Spleen (tissue), 11 donors: ENCODE measurements at regions not wholly inside any gene's neighbourhood (a gene's known extent, or its start where the extent isn't known, plus 50 kb on each side); places are given as distances from the start of the nearest gene placed in this dataset.
A peak's percentile ranks its signal among the peaks of the same experiment; 100 is the strongest.

ENCODE experiments used
- DNase-seq: peaks from one replicate; pipeline ENCODE4 v3.0.0-alpha.2; 2020
- H3K27ac ChIP-seq, 8 donors: fragments of 200-600 bp; sonication (generic) in 7 of 8; 1 replicate in 4 of 8; 2 replicates in 4 of 8; pipeline versions ENCODE4 v1.5.0 to v1.8.0; 2016 to 2021; ENCODE audit warnings: inconsistent platforms in 4 of 8, mild to moderate bottlenecking in 4 of 8, moderate library complexity in 1 of 8
- H3K27me3 ChIP-seq, 7 donors: fragments of 200-600 bp; sonication (generic) in 6 of 7; replicated peaks in 1 of 7; 1 replicate in 4 of 7; 2 replicates in 3 of 7; pipeline versions ENCODE4 v1.5.0 to v1.8.0; 2016 to 2021; ENCODE audit warnings: inconsistent platforms in 3 of 7, mild to moderate bottlenecking in 1 of 7
- H3K36me3 ChIP-seq, 6 donors: fragments of 200-600 bp; sonication (generic) in 5 of 6; 1 replicate in 4 of 6; 2 replicates in 2 of 6; pipeline versions ENCODE4 v1.5.0 to v1.8.0; 2016 to 2021; ENCODE audit warnings: inconsistent platforms in 2 of 6
- H3K4me1 ChIP-seq, 6 donors: fragments of 200-600 bp; sonication (generic) in 5 of 6; 1 replicate in 3 of 6; 2 replicates in 3 of 6; pipeline versions ENCODE4 v1.5.0 to v1.8.0; 2016 to 2021; ENCODE audit warnings: inconsistent platforms in 3 of 6
- H3K4me3 ChIP-seq, 8 donors: fragments of 200-600 bp; sonication (generic) in 7 of 8; 1 replicate in 4 of 8; 2 replicates in 4 of 8; pipeline versions ENCODE4 v1.5.0 to v1.8.0; 2016 to 2021; ENCODE audit warnings: inconsistent platforms in 4 of 8, mild to moderate bottlenecking in 4 of 8, moderate library complexity in 2 of 8
- H3K9me3 ChIP-seq, 8 donors: fragments of 200-600 bp; sonication (generic) in 7 of 8; 1 replicate in 4 of 8; 2 replicates in 4 of 8; pipeline versions ENCODE4 v1.5.0 to v1.8.0; 2016 to 2021; ENCODE audit warnings: inconsistent platforms in 4 of 8
- POLR2A ChIP-seq, 3 donors: fragments of 450-650 bp; IDR thresholded peaks; one replicate each; pipeline ENCODE4 v1.5.1; 2017; ENCODE audit warnings: antibody characterized with exemption in 3 of 3, mild to moderate bottlenecking in 1 of 3
- POLR2AphosphoS5 ChIP-seq, 3 donors: sonication (generic); formaldehyde crosslinking; IDR thresholded peaks; one replicate each; pipeline ENCODE4 v1.5.1; 2017; ENCODE audit warnings: antibody characterized with exemption in 3 of 3
- WGBS, 5 donors: extraction: QIAGEN DNeasy Blood & Tissue Kit in 3 of 5; methylation state at CpG; one replicate each; pipeline versions ENCODE4 v1.1.5 to v1.1.7; 2013 to 2018; 5-methylcytosine and 5-hydroxymethylcytosine counted together
- intact Hi-C: fragments of 100-400 bp; cut with DNase I; formaldehyde crosslinking; loops from one replicate; pipeline ENCODE4 v1.15.0; 2023; ENCODE audit warnings: low total_unique reads
- TF ChIP-seq, protein P1 (sequence below), 11 experiments: fragments of 200-600 bp in 7 of 11; fragments of 450-650 bp in 4 of 11; sonication (generic) in 4 of 11; IDR thresholded peaks in 8 of 11; conservative IDR thresholded peaks in 3 of 11; 1 replicate in 7 of 11; 2 replicates in 4 of 11; pipeline versions ENCODE4 v1.4.0 to v1.8.0; 2016 to 2021; ENCODE audit warnings: antibody characterized with exemption in 11 of 11, inconsistent platforms in 4 of 11, mild to moderate bottlenecking in 1 of 11
- donor health status: healthy with polysubstance abuse.
- donor health status: DM: no; HTN: no; CAD: no; lungs with moderate emphysema.
- donor health status: DM: no; HTN: no; CAD: no.
- donor health status: Bipolar disorder and iron deficiency.
- donor health status: healthy.
- donor health status: DM: no; HTN: no; CAD: no.
- donor health status: DM: yes; HTN: yes; CAD: no.

DNA sequence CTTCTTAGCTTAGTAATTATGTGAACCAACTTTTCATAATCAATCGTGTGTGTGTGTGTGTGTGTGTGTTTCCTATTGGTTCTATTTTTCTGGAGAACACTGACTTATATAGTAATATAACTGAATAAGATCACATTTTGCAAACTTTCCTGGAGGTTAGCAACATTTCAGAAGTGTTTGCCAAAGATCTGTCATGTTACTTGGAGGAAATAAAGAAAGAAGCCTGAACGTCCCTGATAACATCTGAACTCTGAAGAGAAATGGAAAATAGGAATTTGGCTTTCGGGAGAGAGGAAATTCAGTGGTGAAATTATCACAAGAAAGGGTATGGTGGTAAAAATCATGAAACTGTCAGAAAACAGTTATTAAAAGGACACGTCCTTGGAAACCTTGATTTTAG lies 984.4 kb upstream of the AUTS2 start:
- WGBS, 5 donors: 3 to 16% (median 7%) methylated on average over 4 of the region's 4 CpGs
- Histone ChIP-seq H3K9me3 (peaks cover 0 to 63% (median 40%) of the 10 kb centered on the region in 8 donors), H3K27ac (no peak overlapping the region), H3K36me3 (no peaks in the 10 kb centered on the region), H3K4me1 (no peaks in the 10 kb centered on the region), H3K4me3 (no peak overlapping the region), H3K27me3 (no peaks in the 10 kb centered on the region)
- intact Hi-C loops: no loop called here
- no peak for DNase-seq
- no peak for TF ChIP-seq POLR2AphosphoS5 (IDR thresholded peaks at IDR 0.05)
- no peak for TF ChIP-seq POLR2A (IDR thresholded peaks at IDR 0.05)
- TF ChIP-seq, protein P1, sequence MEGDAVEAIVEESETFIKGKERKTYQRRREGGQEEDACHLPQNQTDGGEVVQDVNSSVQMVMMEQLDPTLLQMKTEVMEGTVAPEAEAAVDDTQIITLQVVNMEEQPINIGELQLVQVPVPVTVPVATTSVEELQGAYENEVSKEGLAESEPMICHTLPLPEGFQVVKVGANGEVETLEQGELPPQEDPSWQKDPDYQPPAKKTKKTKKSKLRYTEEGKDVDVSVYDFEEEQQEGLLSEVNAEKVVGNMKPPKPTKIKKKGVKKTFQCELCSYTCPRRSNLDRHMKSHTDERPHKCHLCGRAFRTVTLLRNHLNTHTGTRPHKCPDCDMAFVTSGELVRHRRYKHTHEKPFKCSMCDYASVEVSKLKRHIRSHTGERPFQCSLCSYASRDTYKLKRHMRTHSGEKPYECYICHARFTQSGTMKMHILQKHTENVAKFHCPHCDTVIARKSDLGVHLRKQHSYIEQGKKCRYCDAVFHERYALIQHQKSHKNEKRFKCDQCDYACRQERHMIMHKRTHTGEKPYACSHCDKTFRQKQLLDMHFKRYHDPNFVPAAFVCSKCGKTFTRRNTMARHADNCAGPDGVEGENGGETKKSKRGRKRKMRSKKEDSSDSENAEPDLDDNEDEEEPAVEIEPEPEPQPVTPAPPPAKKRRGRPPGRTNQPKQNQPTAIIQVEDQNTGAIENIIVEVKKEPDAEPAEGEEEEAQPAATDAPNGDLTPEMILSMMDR (IDR thresholded peaks at IDR 0.05 in 8 of 11, conservative IDR thresholded peaks at IDR 0.05 in 3 of 11): no peak

DNA sequence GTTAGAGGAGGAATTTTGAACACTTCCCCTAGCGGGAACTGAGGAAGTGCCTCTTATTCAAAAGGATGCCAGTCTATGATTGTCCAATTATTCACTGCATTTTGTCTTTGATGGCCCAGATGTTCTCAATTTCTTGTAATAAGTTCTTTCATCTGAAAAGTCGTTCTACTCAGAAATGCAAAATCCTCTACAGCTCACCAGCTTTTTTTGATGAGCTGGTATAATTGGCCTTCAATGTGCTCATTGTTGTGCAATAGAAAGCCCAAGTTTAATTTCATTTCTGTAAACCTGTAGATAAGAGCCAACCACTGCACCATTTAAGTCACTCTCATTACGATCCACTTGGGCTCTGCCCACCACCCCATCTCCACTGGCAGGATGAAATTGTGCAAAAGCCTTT lies 978.7 kb upstream of the AUTS2 start:
- no peaks in the 10 kb centered on the region for H3K4me1 ChIP-seq
- intact Hi-C loops: no loop called here
- peaks cover 0 to 65% (median 28%) of the 10 kb centered on the region in 8 donors for H3K9me3 ChIP-seq
- no peak for TF ChIP-seq POLR2AphosphoS5 (IDR thresholded peaks at IDR 0.05)
- TF ChIP-seq, protein P1 (IDR thresholded peaks at IDR 0.05 in 8 of 11, conservative IDR thresholded peaks at IDR 0.05 in 3 of 11): no peak
- no peaks in the 10 kb centered on the region for H3K27me3 ChIP-seq
- no peak overlapping the region for H3K4me3 ChIP-seq
- WGBS, 5 donors: 51 to 70% (median 59%) methylated on average over 3 of the region's 3 CpGs
- peak overlapping the region in 2 of 8 donors; percentile 23 to 33 for H3K27ac ChIP-seq
- DNase-seq: no peak
- no peaks in the 10 kb centered on the region for H3K36me3 ChIP-seq

DNA sequence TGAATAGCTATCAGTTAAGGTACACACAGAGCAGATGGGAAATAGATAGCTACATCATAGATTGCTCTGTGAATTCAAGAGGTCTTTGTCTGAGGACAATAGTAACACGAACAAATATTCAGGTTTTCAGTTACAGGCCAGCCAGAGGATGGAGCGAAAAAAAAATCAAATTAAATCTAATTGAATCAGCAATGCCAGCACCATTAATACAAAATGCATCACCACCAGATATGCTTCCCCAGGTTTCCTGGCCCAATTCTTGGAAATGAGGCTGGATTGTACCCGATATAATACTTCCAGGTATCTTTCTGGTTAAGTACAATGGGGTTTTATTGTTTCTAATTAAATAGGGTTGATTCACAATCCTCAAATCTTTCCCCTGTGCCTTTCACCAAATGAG lies 975.8 kb upstream of the AUTS2 start:
- intact Hi-C loops: no loop called here
- DNase-seq: no peak
- Histone ChIP-seq H3K36me3 (no peaks in the 10 kb centered on the region), H3K9me3 (peaks cover 0 to 39% (median 4%) of the 10 kb centered on the region in 8 donors), H3K4me1 (no peaks in the 10 kb centered on the region), H3K4me3 (no peak overlapping the region), H3K27ac (no peak overlapping the region), H3K27me3 (no peaks in the 10 kb centered on the region)
- TF ChIP-seq, protein P1 (IDR thresholded peaks at IDR 0.05 in 8 of 11, conservative IDR thresholded peaks at IDR 0.05 in 3 of 11): no peak
- TF ChIP-seq POLR2AphosphoS5 (IDR thresholded peaks at IDR 0.05) (no peak), POLR2A (IDR thresholded peaks at IDR 0.05) (no peak)
- 77 to 88% (median 87%) methylated on average over 3 of the region's 3 CpGs for WGBS, 5 donors

DNA sequence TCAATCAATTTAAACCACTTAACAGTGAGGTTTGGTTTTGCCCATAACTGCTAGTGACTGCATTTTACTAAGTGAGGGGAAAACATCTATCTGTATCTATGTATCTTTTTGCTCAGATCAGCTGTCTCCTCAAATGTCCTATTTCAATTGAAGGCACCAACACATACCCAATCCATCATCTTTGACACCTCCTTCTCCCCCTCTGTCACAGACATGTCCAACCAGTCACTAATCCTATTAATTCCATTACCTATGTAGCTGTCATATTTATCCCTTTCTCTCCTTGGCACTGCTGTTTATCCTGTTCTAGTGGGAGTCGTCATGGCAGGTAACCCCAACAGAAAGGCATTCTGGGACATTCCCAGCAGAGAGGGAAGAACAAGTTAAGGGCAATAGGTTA lies 975.2 kb upstream of the AUTS2 start:
- H3K27me3 ChIP-seq: no peaks in the 10 kb centered on the region
- 66 to 86% (median 82%) methylated on average over 1 of the region's 1 CpG for WGBS, 5 donors
- peaks cover 0 to 35% (median 0%) of the 10 kb centered on the region in 8 donors for H3K9me3 ChIP-seq
- H3K4me3 ChIP-seq: no peak overlapping the region
- intact Hi-C loops: no loop called here
- no peak for DNase-seq
- TF ChIP-seq, protein P1 (IDR thresholded peaks at IDR 0.05 in 8 of 11, conservative IDR thresholded peaks at IDR 0.05 in 3 of 11): no peak
- TF ChIP-seq POLR2A (IDR thresholded peaks at IDR 0.05): no peak
- no peak for TF ChIP-seq POLR2AphosphoS5 (IDR thresholded peaks at IDR 0.05)
- no peaks in the 10 kb centered on the region for H3K4me1 ChIP-seq
- H3K36me3 ChIP-seq: no peaks in the 10 kb centered on the region
- H3K27ac ChIP-seq: no peak overlapping the region
